Activated CD4-positive, CD25-positive, alpha-beta regulatory T cell treated with anti-CD3 and anti-CD28 coated beads, Interleukin-2, amount 50 U/mL, for 16 hours (primary cell): ENCODE measurements at regions not wholly inside any gene's neighbourhood (a gene's known extent, or its start where the extent isn't known, plus 50 kb on each side); places are given as distances from the start of the nearest gene placed in this dataset.
"Not testable (repeated sequence)": the region's sequence is repeated elsewhere in the genome, so short reads cannot be mapped to it uniquely, and the experiment has no call there.

Experiments used
- DNase-seq: peaks from one replicate; pipeline ENCODE4 v3.0.0-alpha.2; 2020; ENCODE audit warnings: low read depth, low spot score

GRCh38 chr12:66733321-66733720 is 54.4 kb upstream of the GRIP1 start:
- DNase-seq, result no peak

- no peak for DNase-seq
These were observed 55.0 kb upstream of the GRIP1 start for GRCh38 chr12:66733839-66734238.

DNA sequence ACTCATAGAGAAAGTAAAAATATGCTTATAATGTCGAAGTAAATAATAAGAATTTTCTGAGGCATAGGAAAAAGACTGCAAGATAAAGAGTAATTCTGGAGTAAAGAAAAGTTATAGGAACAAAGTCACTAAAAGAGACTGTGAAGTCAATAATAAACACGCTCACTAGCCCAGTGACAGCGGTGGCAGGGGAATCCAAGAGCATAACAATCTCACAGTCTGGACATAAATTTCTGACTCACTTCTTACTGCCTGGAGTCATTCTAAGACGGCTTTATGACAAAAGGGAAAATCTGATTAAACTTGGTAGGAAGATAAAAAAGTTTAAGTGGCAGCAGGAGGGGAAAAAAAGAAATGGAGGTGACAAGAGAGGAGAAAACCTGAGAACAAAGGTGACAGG is 56.4 kb upstream of the GRIP1 start:
- no peak for DNase-seq

GRCh38 chr12:66736931-66737330 is 58.1 kb upstream of the GRIP1 start:
- DNase-seq, result no peak

DNA sequence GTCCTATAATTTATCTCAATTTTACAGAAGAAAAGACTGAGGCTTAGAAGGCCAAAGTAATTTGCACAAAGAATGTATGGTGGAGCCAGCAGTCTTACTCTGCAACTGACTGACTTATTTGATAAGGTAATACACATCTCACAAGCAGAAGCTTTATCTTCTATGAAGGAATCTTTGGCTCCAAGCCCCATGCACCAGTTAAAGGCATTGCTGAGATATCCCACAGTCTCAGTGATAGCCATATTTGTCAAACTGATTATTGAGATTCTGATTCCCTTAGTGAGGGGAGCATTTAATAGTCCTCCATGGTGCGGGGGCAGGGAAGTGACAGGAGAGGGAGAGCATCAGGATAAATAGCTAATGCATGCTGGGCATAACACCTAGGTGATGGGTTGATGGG is 60.4 kb upstream of the GRIP1 start:
- no peak for DNase-seq

- no peak for DNase-seq
These were observed 61.2 kb upstream of the GRIP1 start for GRCh38 chr12:66739940-66740651.

DNA sequence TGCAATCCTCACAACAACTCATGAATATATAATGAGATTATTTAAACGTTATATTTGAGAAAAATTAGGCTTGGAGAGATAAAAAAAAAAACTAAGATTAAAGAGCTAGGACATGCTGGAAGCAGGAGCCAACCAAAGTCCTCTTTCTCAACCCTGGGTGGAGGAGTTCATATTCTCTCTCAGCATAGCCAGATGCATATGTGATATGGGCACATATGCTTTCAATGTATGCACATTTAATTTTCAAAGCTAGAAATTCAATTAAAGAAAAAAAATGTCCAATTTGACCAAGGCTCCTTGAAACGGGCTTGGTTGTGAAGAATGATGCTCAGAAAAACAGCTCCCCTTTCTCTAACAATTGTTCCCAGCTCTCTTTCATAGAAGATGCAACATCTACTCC is 61.9 kb upstream of the GRIP1 start:
- DNase-seq, result no peak

DNA sequence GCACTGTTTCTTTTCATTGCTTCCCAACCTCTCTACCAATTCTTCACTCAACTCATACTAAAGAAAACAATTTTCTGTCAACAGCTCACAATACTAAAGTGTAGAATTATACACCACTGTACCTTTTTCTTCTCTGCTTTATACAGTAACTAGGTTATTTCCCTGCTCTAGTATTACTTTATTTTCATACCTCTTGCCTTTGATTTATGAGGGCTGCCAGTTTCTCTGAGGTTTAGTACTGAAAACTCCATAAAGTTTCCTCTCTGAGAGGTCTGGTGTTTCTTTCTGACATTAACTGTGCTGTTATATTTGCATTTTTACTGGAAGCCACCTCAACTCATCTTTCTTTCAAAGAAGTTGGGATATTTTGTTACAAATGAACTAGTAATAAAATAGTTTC is 63.0 kb upstream of the GRIP1 start:
- DNase-seq, result no peak

DNA sequence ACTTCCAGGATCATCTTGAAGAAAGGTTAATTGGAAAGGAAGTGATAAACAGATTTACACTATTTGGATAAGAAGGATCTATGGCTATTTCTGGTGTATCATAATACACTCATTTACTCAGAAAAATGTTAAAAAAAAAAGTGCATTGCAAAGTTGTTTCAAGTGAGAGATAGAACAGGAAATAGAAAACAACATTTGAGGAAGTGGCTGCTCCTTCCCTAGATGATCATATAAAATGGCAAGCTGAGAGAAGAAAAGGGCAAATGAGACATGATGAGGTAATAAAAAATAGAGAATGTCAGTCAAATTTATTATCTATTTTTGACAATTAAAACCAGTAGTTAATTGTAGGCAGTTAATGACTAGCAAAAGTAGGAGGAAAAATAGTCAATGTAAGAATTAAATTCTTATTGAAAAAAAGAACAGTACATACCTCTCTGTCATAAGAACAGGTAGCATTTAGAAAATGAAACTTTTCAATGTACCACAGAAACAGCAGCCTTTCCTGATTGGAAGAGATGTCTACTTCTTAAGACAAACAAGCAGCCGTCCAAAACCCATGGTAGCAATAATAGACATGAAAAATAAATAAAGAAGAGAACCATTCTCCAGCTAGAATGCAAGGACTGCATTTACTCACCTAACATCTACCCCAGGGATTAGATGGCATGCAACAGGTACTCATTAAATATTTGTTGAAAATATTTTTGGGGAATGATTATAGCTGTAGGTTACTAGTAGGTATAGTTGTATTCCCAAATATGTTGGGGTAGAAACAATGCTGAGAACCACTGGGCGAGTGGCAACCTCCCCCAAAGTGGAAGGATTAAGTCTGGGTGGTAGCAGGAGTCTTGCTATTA is 63.9 kb upstream of the GRIP1 start:
- no peak for DNase-seq

- no peak for DNase-seq
These were observed 65.6 kb upstream of the GRIP1 start for GRCh38 chr12:66744461-66744860.

DNA sequence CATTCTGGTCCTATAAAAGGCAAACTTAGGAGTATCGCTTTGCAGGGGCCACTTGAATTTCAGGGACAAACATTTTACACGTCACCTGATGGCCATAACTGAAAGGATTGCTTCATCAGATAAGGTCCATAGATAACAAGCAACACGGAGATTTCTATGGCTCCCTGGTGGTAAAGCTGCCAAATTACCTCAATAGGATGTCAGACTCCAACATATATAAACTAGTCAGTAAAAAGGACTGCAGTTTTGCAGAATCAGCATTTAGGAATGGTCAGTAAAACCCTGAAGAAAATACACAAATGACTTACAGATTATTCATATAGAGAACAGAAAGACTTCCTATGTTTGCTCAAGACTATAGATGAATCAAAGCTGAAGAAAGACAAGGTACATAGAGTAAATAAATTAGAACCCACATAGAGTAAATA is 66.1 kb upstream of the GRIP1 start:
- no peak for DNase-seq

DNA sequence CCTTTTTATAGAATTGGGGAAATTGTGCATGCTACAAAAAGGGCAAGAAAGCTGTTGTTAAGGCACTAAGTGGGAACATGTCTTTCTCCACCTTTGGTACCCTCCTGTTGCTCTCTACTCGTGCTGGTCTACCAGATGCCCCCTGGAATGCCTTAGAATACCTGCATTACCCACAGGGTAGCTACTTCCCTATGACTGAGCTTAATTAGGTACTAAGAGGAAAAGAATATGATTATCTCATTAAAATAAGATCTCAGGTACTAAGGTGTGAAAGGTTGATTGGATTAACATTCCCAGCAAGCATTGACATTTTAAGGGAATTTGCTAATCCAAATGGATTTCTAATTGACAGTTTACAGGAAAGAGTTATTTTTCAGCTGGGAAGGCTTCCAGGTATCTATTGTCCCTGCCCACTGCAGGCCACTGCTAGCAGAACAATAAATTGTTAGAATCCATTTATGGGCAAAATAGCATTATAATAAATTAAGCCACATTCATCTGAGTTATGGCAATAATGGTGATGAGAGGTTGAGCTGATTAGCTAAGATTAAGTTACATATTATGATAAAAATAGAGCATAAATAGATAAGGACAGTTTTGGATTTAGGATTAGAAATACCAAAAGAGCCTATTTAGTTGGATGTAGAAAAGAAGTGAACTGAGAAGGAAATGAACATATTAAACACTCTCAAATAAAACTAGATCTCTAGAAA is 67.8 kb upstream of the GRIP1 start:
- no peak for DNase-seq

GRCh38 chr12:66751432-66752113 is 72.7 kb upstream of the GRIP1 start:
- DNase-seq, result no peak

DNA sequence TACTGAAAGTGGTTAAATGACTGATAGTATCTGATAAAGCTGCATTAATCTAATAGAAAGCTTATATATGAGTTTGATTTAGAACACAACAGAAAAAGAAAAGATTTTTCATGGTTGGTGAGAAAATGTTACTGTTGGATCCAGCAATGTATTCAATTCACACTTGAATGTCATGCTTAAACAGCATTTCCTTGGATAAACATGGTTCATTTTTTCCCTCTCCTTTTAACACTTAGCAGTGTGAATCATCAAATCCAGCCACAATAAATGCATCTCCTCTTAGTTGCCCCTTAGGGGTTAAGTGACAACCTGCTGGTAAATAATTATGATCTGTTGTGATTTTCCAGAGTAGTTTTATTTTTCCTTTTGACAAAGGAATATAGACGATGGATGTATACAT is 74.9 kb upstream of the GRIP1 start:
- DNase-seq, result no peak

GRCh38 chr12:66755727-66756395 is 77.0 kb upstream of the GRIP1 start:
- DNase-seq, result no peak

- DNase-seq, result no peak
These were observed 77.8 kb upstream of the GRIP1 start for GRCh38 chr12:66756631-66757030.

DNA sequence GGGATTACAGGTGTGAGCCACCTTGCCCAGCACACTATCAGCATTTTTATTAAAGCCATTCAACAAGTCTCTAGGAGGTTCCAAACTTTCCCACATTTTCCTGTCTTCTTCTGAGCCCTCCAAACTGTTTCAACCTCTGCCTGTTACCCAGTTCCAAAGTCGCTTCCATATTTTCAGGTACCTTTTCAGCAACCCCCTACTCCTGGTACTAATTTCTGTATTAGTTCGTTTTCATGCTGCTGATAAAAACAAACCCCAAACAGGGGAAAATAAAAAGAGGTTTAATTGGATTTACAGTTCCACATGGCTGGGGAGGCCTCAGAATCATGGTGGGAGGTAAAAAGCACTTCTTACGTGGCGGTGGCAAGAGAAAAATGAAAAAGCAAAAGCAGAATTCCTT is 81.2 kb upstream of the GRIP1 start:
- DNase-seq, result not testable (repeated sequence)

- DNase-seq, result no peak
These were observed 84.6 kb upstream of the GRIP1 start for GRCh38 chr12:66763467-66763866.

DNA sequence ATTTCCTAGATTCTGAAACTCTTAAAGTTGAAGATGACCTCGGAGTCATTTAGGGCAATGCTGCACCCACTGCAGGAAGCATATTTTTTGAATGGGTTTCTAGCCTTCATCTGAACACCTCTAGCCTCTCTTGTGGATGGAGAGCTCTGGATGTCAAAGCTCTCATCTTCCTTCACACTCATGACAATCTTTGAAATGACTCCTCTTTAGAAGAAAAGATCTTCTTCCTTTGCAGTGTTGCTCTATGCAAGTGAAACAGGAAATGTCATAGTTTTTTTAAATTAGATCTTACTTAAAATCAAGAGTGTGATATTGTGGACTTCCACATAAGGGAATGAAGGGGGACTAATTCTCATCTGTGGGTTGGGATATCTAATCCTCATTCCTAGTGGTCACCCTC is 86.3 kb upstream of the GRIP1 start:
- no peak for DNase-seq

DNA sequence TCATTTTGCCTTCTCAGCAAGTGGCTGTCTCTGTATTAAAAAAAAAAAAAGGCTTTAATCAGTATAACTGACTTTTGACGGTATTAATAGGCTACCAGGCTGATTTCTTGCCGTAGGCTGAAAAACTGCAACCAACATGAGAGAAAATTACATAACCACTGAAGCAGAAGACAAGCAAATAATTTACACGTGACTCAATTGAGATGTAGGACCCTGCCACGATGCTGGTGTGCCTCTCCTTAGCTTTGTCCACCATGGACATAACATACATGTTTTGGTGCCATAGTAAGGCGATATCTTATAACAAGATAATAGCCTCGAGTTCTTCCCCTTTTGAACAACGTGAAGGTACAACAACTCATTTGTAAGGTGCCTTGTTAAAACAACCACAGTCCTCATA is 88.7 kb upstream of the GRIP1 start:
- DNase-seq, result no peak

GRCh38 chr12:66768293-66768692 is 89.4 kb upstream of the GRIP1 start:
- DNase-seq, result no peak
